PFSK-1 (cell line): ENCODE measurements at regions not wholly inside any gene's neighbourhood (a gene's known extent, or its start where the extent isn't known, plus 50 kb on each side); places are given as distances from the start of the nearest gene placed in this dataset.

Experiments
- FOXP2 ChIP-seq: optimal IDR thresholded peaks from 2 replicates; pipeline ENCODE3; 2011; ENCODE audit warnings: borderline replicate concordance, control low read depth, inconsistent platforms; ENCODE audit not compliant: insufficient read depth; ENCODE audit errors: extremely low read length, extremely low read depth
- POLR2AphosphoS5 ChIP-seq: IDR thresholded peaks from 2 replicates; pipeline ENCODE4 v1.6.1; 2012; ENCODE audit warnings: low read depth, mild to moderate bottlenecking, control low read depth, low read length, moderate library complexity
- SIN3A ChIP-seq: IDR thresholded peaks from 2 replicates; pipeline ENCODE4 v1.6.1; 2012; ENCODE audit warnings: mild to moderate bottlenecking, low read length, moderate library complexity, borderline replicate concordance; ENCODE audit not compliant: insufficient read depth
- TAF1 ChIP-seq: IDR thresholded peaks from 2 replicates; pipeline ENCODE4 v1.6.1; 2012; ENCODE audit warnings: low read length, control low read depth, borderline replicate concordance; ENCODE audit not compliant: insufficient read depth
- TF ChIP-seq, protein P1 (sequence below), 2 experiments: IDR thresholded peaks; 2 replicates each; pipeline versions ENCODE4 v1.6.1 to v1.8.0; 2011 to 2012; ENCODE audit warnings: low read depth in 2 of 2, low read length in 2 of 2, control low read depth in 1 of 2, inconsistent platforms in 1 of 2, mild to moderate bottlenecking in 1 of 2, moderate library complexity in 1 of 2; ENCODE audit not compliant: insufficient read depth in 1 of 2

DNA sequence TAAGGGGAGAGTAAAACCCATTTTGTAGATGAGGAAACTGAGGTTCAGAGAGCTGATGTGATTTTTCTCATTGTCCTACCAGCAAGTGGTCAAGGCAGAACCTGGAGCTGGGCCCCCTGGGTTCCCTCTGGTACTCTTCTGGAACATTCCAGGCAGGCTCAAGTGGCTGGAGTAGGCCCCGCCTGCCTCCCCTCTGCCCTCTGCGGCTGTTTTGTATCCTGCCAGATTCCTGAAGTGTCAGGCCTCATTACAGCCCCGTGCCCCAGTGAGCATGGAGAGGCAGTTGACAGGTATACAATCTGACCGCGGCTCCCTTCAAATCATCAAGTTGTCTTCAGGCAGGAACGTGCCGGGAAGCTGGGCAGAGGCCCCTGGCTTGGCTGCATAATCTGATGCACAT is 94.6 kb upstream of the CD82 start:
- TF ChIP-seq TAF1, result no peak
- TF ChIP-seq FOXP2, result no peak
- TF ChIP-seq, protein P1, sequence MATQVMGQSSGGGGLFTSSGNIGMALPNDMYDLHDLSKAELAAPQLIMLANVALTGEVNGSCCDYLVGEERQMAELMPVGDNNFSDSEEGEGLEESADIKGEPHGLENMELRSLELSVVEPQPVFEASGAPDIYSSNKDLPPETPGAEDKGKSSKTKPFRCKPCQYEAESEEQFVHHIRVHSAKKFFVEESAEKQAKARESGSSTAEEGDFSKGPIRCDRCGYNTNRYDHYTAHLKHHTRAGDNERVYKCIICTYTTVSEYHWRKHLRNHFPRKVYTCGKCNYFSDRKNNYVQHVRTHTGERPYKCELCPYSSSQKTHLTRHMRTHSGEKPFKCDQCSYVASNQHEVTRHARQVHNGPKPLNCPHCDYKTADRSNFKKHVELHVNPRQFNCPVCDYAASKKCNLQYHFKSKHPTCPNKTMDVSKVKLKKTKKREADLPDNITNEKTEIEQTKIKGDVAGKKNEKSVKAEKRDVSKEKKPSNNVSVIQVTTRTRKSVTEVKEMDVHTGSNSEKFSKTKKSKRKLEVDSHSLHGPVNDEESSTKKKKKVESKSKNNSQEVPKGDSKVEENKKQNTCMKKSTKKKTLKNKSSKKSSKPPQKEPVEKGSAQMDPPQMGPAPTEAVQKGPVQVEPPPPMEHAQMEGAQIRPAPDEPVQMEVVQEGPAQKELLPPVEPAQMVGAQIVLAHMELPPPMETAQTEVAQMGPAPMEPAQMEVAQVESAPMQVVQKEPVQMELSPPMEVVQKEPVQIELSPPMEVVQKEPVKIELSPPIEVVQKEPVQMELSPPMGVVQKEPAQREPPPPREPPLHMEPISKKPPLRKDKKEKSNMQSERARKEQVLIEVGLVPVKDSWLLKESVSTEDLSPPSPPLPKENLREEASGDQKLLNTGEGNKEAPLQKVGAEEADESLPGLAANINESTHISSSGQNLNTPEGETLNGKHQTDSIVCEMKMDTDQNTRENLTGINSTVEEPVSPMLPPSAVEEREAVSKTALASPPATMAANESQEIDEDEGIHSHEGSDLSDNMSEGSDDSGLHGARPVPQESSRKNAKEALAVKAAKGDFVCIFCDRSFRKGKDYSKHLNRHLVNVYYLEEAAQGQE (IDR thresholded peaks at IDR 0.05; ENCODE audit: insufficient read depth in 1 of 2, low read depth in 2 of 2, low read length in 2 of 2), result no peak
- TF ChIP-seq SIN3A, result no peak
- no peak for TF ChIP-seq POLR2AphosphoS5

DNA sequence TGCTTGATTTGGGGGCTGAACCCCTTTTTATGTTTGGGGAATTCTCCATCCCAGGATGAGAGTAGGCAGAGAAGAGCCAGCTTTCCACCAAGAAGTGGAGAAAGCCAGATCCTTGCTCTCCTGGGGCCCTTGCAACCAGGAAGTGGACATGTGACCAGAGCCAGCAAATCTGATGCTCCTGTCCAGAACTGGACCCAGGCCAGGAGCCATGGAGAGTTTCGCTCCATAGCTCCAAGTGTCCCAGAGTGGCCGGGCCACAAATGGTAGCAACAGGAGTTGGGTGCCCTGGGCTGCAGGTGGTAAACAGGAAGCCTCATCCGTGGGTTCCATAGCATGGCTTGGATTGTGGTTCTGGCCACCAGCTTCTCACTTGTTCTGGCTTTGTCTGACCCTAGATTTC is 93.9 kb upstream of the CD82 start:
- TF ChIP-seq SIN3A, result no peak
- TF ChIP-seq, protein P1 (IDR thresholded peaks at IDR 0.05; ENCODE audit: insufficient read depth in 1 of 2, low read depth in 2 of 2, low read length in 2 of 2), result no peak
- TF ChIP-seq POLR2AphosphoS5, result no peak
- no peak for TF ChIP-seq TAF1
- TF ChIP-seq FOXP2, result no peak

DNA sequence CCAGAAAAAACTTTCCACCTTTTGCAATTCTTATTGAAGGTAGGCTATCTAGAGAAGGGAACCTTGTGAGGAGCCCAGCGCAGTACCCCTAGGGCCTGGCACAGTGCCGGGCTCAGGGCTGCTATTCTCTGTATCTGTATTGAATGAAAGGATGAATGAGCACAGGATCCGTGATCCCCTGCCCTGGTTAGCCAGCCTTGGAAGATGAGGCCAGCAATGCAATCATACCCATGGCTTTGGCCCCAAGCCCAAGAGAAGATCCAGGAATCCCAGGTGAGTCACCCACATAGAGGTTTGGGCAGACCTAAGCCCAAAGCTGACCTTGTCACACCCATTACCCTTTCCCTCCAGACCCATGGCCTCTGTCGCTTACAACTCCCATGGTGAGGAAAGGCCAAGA is 92.5 kb upstream of the CD82 start:
- TF ChIP-seq SIN3A (no peak), TAF1 (no peak), POLR2AphosphoS5 (no peak), FOXP2 (no peak)
- TF ChIP-seq, protein P1 (IDR thresholded peaks at IDR 0.05; ENCODE audit: insufficient read depth in 1 of 2, low read depth in 2 of 2, low read length in 2 of 2), result no peak

DNA sequence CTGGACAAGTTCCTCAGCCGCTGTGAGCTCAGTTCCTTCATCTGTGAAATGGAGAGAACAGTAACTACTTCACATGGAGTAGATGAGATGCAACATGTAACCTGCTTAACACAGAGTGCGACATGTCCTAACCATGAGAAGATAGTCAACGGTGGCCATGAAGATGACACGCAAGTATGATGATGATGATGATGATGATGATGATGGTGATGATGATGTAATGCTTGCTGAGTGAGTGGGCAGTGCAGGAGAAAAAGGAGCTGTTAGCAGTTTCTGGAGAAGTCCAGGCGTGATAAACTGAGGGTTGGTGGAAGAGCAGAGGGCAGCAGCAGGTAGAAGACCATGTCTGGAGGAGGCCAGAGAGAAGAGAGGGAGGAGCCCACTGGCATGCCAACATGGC is 90.8 kb upstream of the CD82 start:
- TF ChIP-seq POLR2AphosphoS5 (no peak), TAF1 (no peak), SIN3A (no peak), FOXP2 (no peak)
- TF ChIP-seq, protein P1 (IDR thresholded peaks at IDR 0.05; ENCODE audit: insufficient read depth in 1 of 2, low read depth in 2 of 2, low read length in 2 of 2), result no peak

DNA sequence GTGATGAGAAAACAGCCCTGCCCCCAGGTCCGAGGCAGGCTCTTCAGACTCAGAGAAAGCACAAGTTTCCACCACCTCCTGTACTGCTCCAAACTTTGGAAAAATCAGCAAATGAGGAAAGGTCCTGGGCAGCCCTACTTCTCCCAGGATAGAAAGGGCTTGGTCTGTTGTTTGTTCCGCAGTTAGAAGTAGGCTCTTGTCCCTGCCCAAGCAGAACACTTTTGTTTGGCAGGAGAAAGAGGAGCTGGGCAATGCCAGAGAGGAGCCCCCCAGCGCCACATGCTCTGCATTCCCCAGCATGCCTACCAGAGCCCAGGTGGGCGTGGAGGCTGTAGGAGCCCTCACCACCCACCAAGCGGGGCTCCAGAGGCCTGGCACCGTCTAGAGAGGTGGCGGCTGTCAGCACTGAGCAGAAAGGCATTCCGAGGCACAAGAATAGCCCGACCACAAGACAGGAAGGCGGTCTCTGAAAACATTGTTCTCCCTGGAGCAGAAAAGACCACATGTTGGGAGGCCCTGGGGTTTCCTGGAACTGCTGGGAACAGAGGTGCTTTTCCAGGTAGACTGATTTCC is 90.3 kb upstream of the CD82 start:
- TF ChIP-seq, protein P1 (IDR thresholded peaks at IDR 0.05; ENCODE audit: insufficient read depth in 1 of 2, low read depth in 2 of 2, low read length in 2 of 2), result no peak
- no peak for TF ChIP-seq SIN3A
- no peak for TF ChIP-seq TAF1
- no peak for TF ChIP-seq FOXP2
- no peak for TF ChIP-seq POLR2AphosphoS5
